GM12878 (cell line): ENCODE measurements at regions not wholly inside any gene's neighbourhood (a gene's known extent, or its start where the extent isn't known, plus 50 kb on each side); places are given as distances from the start of the nearest gene placed in this dataset.

Experiments used
- ATAC-seq: fragments of 200-7000 bp; cut with Tn5 transposase; 3 replicates; pipeline ENCODE4 v1.9.1; 2020; ENCODE audit warnings: mild to moderate bottlenecking, moderate library complexity
- BruUV-seq: library from RNA; stranded (reverse); fragments of 400-500 nt; replicated peaks from 2 replicates; lab custom pipeline; 2021; lab: Mats Ljungman, UMichigan
- CTCF ChIA-PET: fragments of 300-600 bp; sonication (Branson Sonifier 250); formaldehyde crosslinking; extraction: SDS; loops from one replicate; lab custom pipeline; 2021; ENCODE audit warnings: inconsistent platforms; lab: Yijun Ruan, JAX
- POLR2A ChIA-PET: fragments of 350-600 bp; formaldehyde crosslinking; extraction: SDS; loops from one replicate; lab custom pipeline; 2021; ENCODE audit warnings: inconsistent platforms; lab: Charles Lee
- RAD21 ChIA-PET: fragments of 300-600 bp; sonication (Branson Sonifier 250); formaldehyde crosslinking; loops from one replicate; lab custom pipeline; 2023; ENCODE audit warnings: antibody characterized with exemption; ENCODE audit not compliant: unreplicated experiment; lab: Charles Lee
- SMC1A ChIA-PET: fragments of 300-600 bp; sonication (Branson Sonifier 250); formaldehyde crosslinking; loops from one replicate; lab custom pipeline; 2023; ENCODE audit not compliant: unreplicated experiment, uncharacterized antibody; lab: Charles Lee
- DNase-seq: peaks from one replicate; pipeline ENCODE4 v3.0.0-alpha.2; 2011; ENCODE audit warnings: low read depth, low spot score
- FAIRE-seq: peaks from 3 replicates; lab custom pipeline; 2011; peaks lifted over from hg19 to GRCh38; lab: Jason Lieb, UNC
- H2AFZ ChIP-seq: 2 replicates; pipeline ENCODE4 v1.6.0; 2011; ENCODE audit warnings: low read depth, low read length, control low read depth; ENCODE audit not compliant: control insufficient read depth
- H3K27ac ChIP-seq: 2 replicates; pipeline ENCODE4 v1.5.1; 2011; ENCODE audit warnings: control low read depth; ENCODE audit not compliant: control insufficient read depth, insufficient read depth
- H3K27me3 ChIP-seq, 2 experiments: replicated peaks in 1 of 2; 2 replicates each; pipeline versions ENCODE4 v1.6.0 to v1.6.1; 2011; ENCODE audit warnings: low read length in 1 of 2; ENCODE audit not compliant: control insufficient read depth in 2 of 2, insufficient read depth in 2 of 2
- H3K36me3 ChIP-seq, 2 experiments: 2 replicates each; pipeline ENCODE4 v1.5.1; 2011; ENCODE audit warnings: low read length in 1 of 2; ENCODE audit not compliant: control insufficient read depth in 2 of 2, insufficient read depth in 2 of 2
- H3K4me1 ChIP-seq: 2 replicates; pipeline ENCODE4 v1.6.1; 2011; ENCODE audit warnings: mild to moderate bottlenecking, low read length, moderate library complexity, mixed read lengths; ENCODE audit not compliant: control insufficient read depth, insufficient read depth
- H3K4me2 ChIP-seq: 2 replicates; pipeline ENCODE4 v1.6.0; 2011; ENCODE audit warnings: control low read depth; ENCODE audit not compliant: control insufficient read depth, insufficient read depth
- H3K4me3 ChIP-seq: fragments of 200-600 bp; sonication (generic); 2 replicates; pipeline ENCODE4 v1.5.1; 2016
- H3K79me2 ChIP-seq: 2 replicates; pipeline ENCODE4 v1.6.0; 2011; ENCODE audit warnings: low read length; ENCODE audit not compliant: control insufficient read depth, insufficient read depth
- H3K9ac ChIP-seq: 2 replicates; pipeline ENCODE4 v1.8.0; 2011; ENCODE audit warnings: low read length, control low read depth, mixed read lengths; ENCODE audit not compliant: control insufficient read depth, insufficient read depth
- H3K9me3 ChIP-seq: replicated peaks from 3 replicates; pipeline ENCODE4 v1.5.1; 2011; ENCODE audit warnings: mild to moderate bottlenecking, low read length; ENCODE audit not compliant: control insufficient read depth, insufficient read depth
- H4K20me1 ChIP-seq: 2 replicates; pipeline ENCODE4 v1.6.0; 2011; ENCODE audit not compliant: control insufficient read depth, insufficient read depth
- CEBPB ChIP-seq, 2 experiments: fragments of 150-350 bp in 1 of 2; IDR thresholded peaks; 2 replicates each; pipeline ENCODE4 v1.6.1; 2012 to 2014; ENCODE audit warnings: low read depth in 2 of 2, low read length in 2 of 2, borderline replicate concordance in 1 of 2, inconsistent platforms in 1 of 2
- GATAD2B ChIP-seq: fragments of 450-650 bp; conservative IDR thresholded peaks from 2 replicates; pipeline ENCODE4 v1.6.1; 2017; ENCODE audit warnings: low read depth, mild to moderate bottlenecking, moderate library complexity
- TBL1XR1 ChIP-seq: IDR thresholded peaks from 2 replicates; pipeline ENCODE4 v1.6.1; 2012; ENCODE audit warnings: low read depth, low read length, improper control_type of control experiment
- TCF3 ChIP-seq: IDR thresholded peaks from 2 replicates; pipeline ENCODE4 v1.6.1; 2012; ENCODE audit warnings: low read depth, mild to moderate bottlenecking, low read length, borderline replicate concordance; ENCODE audit not compliant: insufficient read depth
- ZSCAN29 ChIP-seq: fragments of 450-650 bp; IDR thresholded peaks from 2 replicates; pipeline ENCODE4 v1.6.1; 2017; ENCODE audit warnings: mild to moderate bottlenecking, moderate library complexity
- WGBS: methylation state at CpG from one replicate; pipeline ENCODE4 v1.1.6; 2016; ENCODE audit warnings: low lambda C conversion rate; ENCODE audit not compliant: insufficient replicate concordance, insufficient coverage; ENCODE audit errors: missing lambda C conversion rate; 5-methylcytosine and 5-hydroxymethylcytosine counted together
- in situ Hi-C: fragments of 300-500 bp; cut with MboI; formaldehyde crosslinking; loops from 9 replicates; pipeline ENCODE4 v1.14.3; 2018; ENCODE audit warnings: mixed read lengths
- intact Hi-C: fragments of 100-400 bp; cut with micrococcal nuclease; formaldehyde crosslinking; loops from one replicate; pipeline ENCODE4 v1.14.2; 2022; ENCODE audit not compliant: unreplicated experiment
- TF ChIP-seq, protein P1 (sequence below): fragments of 150-350 bp; IDR thresholded peaks from 2 replicates; pipeline ENCODE4 v1.6.1; 2014; ENCODE audit warnings: mild to moderate bottlenecking, low read depth, low read length
- TF ChIP-seq, protein P2 (sequence below): fragments of 450-650 bp; IDR thresholded peaks from 2 replicates; pipeline ENCODE4 v1.6.1; 2017; ENCODE audit warnings: borderline replicate concordance
- TF ChIP-seq, protein P3 (sequence below): fragments of 450-650 bp; formaldehyde crosslinking; IDR thresholded peaks from 2 replicates; pipeline ENCODE4 v1.5.0; 2022; ENCODE audit warnings: mild to moderate bottlenecking, missing genetic modification characterization

DNA sequence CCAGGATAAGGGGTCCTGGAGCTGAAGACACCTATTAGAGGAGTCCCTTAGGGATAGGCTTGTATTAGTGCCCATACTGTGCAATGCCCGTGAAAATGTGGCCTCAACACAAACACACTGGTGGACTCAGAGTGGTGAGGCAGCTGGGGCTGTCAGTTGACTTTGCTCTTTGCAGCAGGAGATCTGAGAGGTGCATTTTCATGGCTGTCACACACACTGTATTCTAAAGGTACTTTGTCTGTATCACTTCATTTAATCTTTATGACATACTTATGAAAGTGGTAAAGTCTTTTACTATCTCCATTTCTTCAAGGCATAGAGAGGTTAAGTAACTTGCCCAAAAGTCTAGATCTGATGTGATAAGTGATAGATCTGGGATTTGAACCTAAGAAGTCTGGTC lies 55.1 kb upstream of the GCFC2 start (continued):
- TF ChIP-seq, protein P1, sequence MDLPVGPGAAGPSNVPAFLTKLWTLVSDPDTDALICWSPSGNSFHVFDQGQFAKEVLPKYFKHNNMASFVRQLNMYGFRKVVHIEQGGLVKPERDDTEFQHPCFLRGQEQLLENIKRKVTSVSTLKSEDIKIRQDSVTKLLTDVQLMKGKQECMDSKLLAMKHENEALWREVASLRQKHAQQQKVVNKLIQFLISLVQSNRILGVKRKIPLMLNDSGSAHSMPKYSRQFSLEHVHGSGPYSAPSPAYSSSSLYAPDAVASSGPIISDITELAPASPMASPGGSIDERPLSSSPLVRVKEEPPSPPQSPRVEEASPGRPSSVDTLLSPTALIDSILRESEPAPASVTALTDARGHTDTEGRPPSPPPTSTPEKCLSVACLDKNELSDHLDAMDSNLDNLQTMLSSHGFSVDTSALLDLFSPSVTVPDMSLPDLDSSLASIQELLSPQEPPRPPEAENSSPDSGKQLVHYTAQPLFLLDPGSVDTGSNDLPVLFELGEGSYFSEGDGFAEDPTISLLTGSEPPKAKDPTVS = no peak
- no peak for TF ChIP-seq TBL1XR1

DNA sequence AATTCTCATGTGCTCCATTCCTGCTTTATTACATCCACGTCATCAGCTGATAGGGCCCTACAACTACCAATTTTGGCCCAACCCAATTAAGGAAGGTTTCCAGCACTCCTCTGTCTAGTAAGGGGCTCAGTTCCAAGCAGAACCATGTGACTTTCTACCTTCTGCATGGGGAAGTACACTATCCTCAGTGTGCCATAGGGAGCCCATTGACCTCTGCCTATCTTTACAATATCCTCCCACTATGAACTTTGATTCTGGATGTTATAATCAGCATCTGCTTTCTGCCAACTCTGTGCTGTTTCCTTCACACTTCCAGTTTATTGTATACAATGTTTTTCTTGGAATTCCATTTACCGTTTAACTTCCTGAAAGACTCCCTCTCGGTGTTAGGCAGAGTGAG lies 53.9 kb upstream of the GCFC2 start:
- no TSS peak for BruUV-seq
- ChIA-PET SMC1A (no interaction called here), POLR2A (no interaction called here), CTCF (interaction anchor here (0.8 kb wide), 1 partner anchor 9 kb away, joined by 3 read pairs; no protein-coding TSS in a partner anchor), RAD21 (no interaction called here)
- ATAC-seq (no peak), FAIRE-seq (no peak), DNase-seq (no peak)
- Histone ChIP-seq H3K27me3 (no peaks in the 10 kb centered on the region; a peak in 1 of 4 replicates), H2AFZ (no peak overlapping the region), H3K36me3 (no peaks in the 10 kb centered on the region), H3K4me2 (no peak overlapping the region), H3K27ac (no peak overlapping the region), H3K4me1 (no peaks in the 10 kb centered on the region), H3K4me3 (no peak overlapping the region), H3K79me2 (no peaks in the 10 kb centered on the region), H4K20me1 (no peaks in the 10 kb centered on the region), H3K9me3 (no peaks in the 10 kb centered on the region), H3K9ac (no peak overlapping the region)
- WGBS = 8% methylated on average over 3 of the region's 3 CpGs
- TF ChIP-seq ZSCAN29 = no peak
- no peak for TF ChIP-seq CEBPB (IDR thresholded peaks at IDR 0.05; ENCODE audit: borderline replicate concordance in 1 of 2, low read depth in 2 of 2, low read length in 2 of 2)
- TF ChIP-seq, protein P2, sequence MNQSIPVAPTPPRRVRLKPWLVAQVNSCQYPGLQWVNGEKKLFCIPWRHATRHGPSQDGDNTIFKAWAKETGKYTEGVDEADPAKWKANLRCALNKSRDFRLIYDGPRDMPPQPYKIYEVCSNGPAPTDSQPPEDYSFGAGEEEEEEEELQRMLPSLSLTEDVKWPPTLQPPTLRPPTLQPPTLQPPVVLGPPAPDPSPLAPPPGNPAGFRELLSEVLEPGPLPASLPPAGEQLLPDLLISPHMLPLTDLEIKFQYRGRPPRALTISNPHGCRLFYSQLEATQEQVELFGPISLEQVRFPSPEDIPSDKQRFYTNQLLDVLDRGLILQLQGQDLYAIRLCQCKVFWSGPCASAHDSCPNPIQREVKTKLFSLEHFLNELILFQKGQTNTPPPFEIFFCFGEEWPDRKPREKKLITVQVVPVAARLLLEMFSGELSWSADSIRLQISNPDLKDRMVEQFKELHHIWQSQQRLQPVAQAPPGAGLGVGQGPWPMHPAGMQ = no peak
- TF ChIP-seq GATAD2B = no peak
- TF ChIP-seq TCF3 = no peak
- TF ChIP-seq, protein P3, sequence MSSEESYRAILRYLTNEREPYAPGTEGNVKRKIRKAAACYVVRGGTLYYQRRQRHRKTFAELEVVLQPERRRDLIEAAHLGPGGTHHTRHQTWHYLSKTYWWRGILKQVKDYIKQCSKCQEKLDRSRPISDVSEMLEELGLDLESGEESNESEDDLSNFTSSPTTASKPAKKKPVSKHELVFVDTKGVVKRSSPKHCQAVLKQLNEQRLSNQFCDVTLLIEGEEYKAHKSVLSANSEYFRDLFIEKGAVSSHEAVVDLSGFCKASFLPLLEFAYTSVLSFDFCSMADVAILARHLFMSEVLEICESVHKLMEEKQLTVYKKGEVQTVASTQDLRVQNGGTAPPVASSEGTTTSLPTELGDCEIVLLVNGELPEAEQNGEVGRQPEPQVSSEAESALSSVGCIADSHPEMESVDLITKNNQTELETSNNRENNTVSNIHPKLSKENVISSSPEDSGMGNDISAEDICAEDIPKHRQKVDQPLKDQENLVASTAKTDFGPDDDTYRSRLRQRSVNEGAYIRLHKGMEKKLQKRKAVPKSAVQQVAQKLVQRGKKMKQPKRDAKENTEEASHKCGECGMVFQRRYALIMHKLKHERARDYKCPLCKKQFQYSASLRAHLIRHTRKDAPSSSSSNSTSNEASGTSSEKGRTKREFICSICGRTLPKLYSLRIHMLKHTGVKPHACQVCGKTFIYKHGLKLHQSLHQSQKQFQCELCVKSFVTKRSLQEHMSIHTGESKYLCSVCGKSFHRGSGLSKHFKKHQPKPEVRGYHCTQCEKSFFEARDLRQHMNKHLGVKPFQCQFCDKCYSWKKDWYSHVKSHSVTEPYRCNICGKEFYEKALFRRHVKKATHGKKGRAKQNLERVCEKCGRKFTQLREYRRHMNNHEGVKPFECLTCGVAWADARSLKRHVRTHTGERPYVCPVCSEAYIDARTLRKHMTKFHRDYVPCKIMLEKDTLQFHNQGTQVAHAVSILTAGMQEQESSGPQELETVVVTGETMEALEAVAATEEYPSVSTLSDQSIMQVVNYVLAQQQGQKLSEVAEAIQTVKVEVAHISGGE = no peak
- intact Hi-C loops = no loop called here
- in situ Hi-C loops = no loop called here
